ENCODE measurements at regions not wholly inside any gene's neighbourhood (a gene's known extent, or its start where the extent isn't known, plus 50 kb on each side); places are given as distances from the start of the nearest gene placed in this dataset.
"Not testable (repeated sequence)": the region's sequence is repeated elsewhere in the genome, so short reads cannot be mapped to it uniquely, and the experiment has no call there.

- Mint-ChIP-seq H3K27ac (ENCODE audit: unreplicated experiment) (no peak overlapping the region), H3K4me3 (no peak overlapping the region), H3K36me3 (ENCODE audit: low read depth) (no peaks in the 10 kb centered on the region), H3K4me1 (peaks cover 10% of the 10 kb centered on the region), H3K27me3 (ENCODE audit: low read depth) (no peaks in the 10 kb centered on the region), H3K9me3 (no peaks in the 10 kb centered on the region)
- no peak for TF ChIP-seq CTCF (conservative IDR thresholded peaks at IDR 0.05)
- DNase-seq (ENCODE audit: low read depth, low spot score) = no peak
These were observed 245.0 kb upstream of the IGFBP7 start for GRCh38 chr4:57355101-57355665.

GRCh38 chr4:57351731-57352130 lies 241.5 kb upstream of the IGFBP7 start:
- H3K4me1 Mint-ChIP-seq = peaks cover 10% of the 10 kb centered on the region
- H3K27me3 Mint-ChIP-seq (ENCODE audit: low read depth) = no peaks in the 10 kb centered on the region
- H3K9me3 Mint-ChIP-seq = no peaks in the 10 kb centered on the region
- no peak overlapping the region for H3K27ac Mint-ChIP-seq (ENCODE audit: unreplicated experiment)
- no peak for TF ChIP-seq CTCF (conservative IDR thresholded peaks at IDR 0.05)
- no peaks in the 10 kb centered on the region for H3K36me3 Mint-ChIP-seq (ENCODE audit: low read depth)
- DNase-seq (ENCODE audit: low read depth, low spot score) = no peak
- H3K4me3 Mint-ChIP-seq = no peak overlapping the region

- no peak overlapping the region for H3K4me3 Mint-ChIP-seq
- no peaks in the 10 kb centered on the region for H3K4me1 Mint-ChIP-seq
- no peak overlapping the region for H3K27ac Mint-ChIP-seq (ENCODE audit: unreplicated experiment)
- no peak for TF ChIP-seq CTCF (conservative IDR thresholded peaks at IDR 0.05)
- H3K27me3 Mint-ChIP-seq (ENCODE audit: low read depth) = peaks cover 7% of the 10 kb centered on the region
- no peak for DNase-seq (ENCODE audit: low read depth, low spot score)
- no peaks in the 10 kb centered on the region for H3K9me3 Mint-ChIP-seq
- H3K36me3 Mint-ChIP-seq (ENCODE audit: low read depth) = no peaks in the 10 kb centered on the region
These were observed 234.1 kb upstream of the IGFBP7 start for GRCh38 chr4:57344296-57344695.

- Mint-ChIP-seq H3K27me3 (ENCODE audit: low read depth) (peaks cover 17% of the 10 kb centered on the region), H3K4me1 (no peaks in the 10 kb centered on the region), H3K4me3 (no peak overlapping the region), H3K27ac (ENCODE audit: unreplicated experiment) (no peak overlapping the region), H3K36me3 (ENCODE audit: low read depth) (no peaks in the 10 kb centered on the region), H3K9me3 (no peaks in the 10 kb centered on the region)
- no peak for TF ChIP-seq CTCF (conservative IDR thresholded peaks at IDR 0.05)
- no peak for DNase-seq (ENCODE audit: low read depth, low spot score)
These were observed 232.2 kb upstream of the IGFBP7 start for GRCh38 chr4:57342411-57342810.

- H3K27ac Mint-ChIP-seq (ENCODE audit: unreplicated experiment); DNase-seq (ENCODE audit: low read depth, low spot score); H3K4me1 Mint-ChIP-seq; H3K36me3 Mint-ChIP-seq (ENCODE audit: low read depth); H3K9me3 Mint-ChIP-seq; H3K4me3 Mint-ChIP-seq: not testable (repeated sequence)
- peaks cover 19% of the 10 kb centered on the region for H3K27me3 Mint-ChIP-seq (ENCODE audit: low read depth)
These were observed 228.7 kb upstream of the IGFBP7 start for GRCh38 chr4:57338861-57339260.

- Mint-ChIP-seq H3K9me3 (no peaks in the 10 kb centered on the region), H3K27me3 (ENCODE audit: low read depth) (peaks cover 6% of the 10 kb centered on the region), H3K4me3 (no peak overlapping the region), H3K27ac (ENCODE audit: unreplicated experiment) (no peak overlapping the region), H3K4me1 (peaks cover 13% of the 10 kb centered on the region), H3K36me3 (ENCODE audit: low read depth) (no peaks in the 10 kb centered on the region)
- TF ChIP-seq CTCF (conservative IDR thresholded peaks at IDR 0.05) = no peak
- no peak for DNase-seq (ENCODE audit: low read depth, low spot score)
These were observed 223.5 kb upstream of the IGFBP7 start for GRCh38 chr4:57333684-57334083.

Measured in neural crest cell (in vitro differentiated cells).